H1 (cell line): ENCODE measurements at regions not wholly inside any gene's neighbourhood (a gene's known extent, or its start where the extent isn't known, plus 50 kb on each side); places are given as distances from the start of the nearest gene placed in this dataset.

ENCODE experiments used
- CTCF ChIA-PET: fragments of 300-600 bp; sonication (Branson Sonifier 250); formaldehyde crosslinking; loops from one replicate; lab custom pipeline; 2021; ENCODE audit not compliant: partially characterized antibody; lab: Charles Lee
- POLR2A ChIA-PET: fragments of 300-600 bp; sonication (Branson Sonifier 250); formaldehyde crosslinking; loops from one replicate; lab custom pipeline; 2021; ENCODE audit warnings: inconsistent platforms; ENCODE audit not compliant: partially characterized antibody; lab: Charles Lee
- DNase-seq, 2 experiments: peaks; one replicate each; pipeline versions ENCODE4 v3.0.0 to v3.0.0-alpha.2; 2010 to 2022; ENCODE audit warnings: low spot score in 2 of 2, low read depth in 1 of 2, mixed read lengths in 1 of 2
- FAIRE-seq: peaks from 2 replicates; lab custom pipeline; 2011; peaks lifted over from hg19 to GRCh38; lab: Jason Lieb, UNC
- H2AFZ ChIP-seq: 2 replicates; pipeline ENCODE4 v1.8.1; 2012; ENCODE audit warnings: low read length, inconsistent platforms
- H2AK5ac ChIP-seq: 2 replicates; pipeline ENCODE4 v1.6.1; 2013; ENCODE audit warnings: low read depth, low read length
- H2BK120ac ChIP-seq: replicated peaks from 2 replicates; pipeline ENCODE3; 2013; ENCODE audit warnings: low read depth, low read length, inconsistent platforms
- H2BK12ac ChIP-seq: 2 replicates; pipeline ENCODE4 v1.6.1; 2013; ENCODE audit warnings: low read depth, low read length
- H2BK15ac ChIP-seq: 2 replicates; pipeline ENCODE4 v1.6.1; 2013; ENCODE audit warnings: low read length
- H2BK20ac ChIP-seq: 2 replicates; pipeline ENCODE4 v1.6.1; 2013; ENCODE audit warnings: low read length
- H2BK5ac ChIP-seq: 2 replicates; pipeline ENCODE4 v1.6.1; 2013; ENCODE audit warnings: low read depth, low read length
- H3K14ac ChIP-seq: 2 replicates; pipeline ENCODE4 v1.6.1; 2013; ENCODE audit warnings: inconsistent platforms; ENCODE audit not compliant: insufficient read length
- H3K18ac ChIP-seq: 2 replicates; pipeline ENCODE4 v1.6.1; 2013; ENCODE audit warnings: low read length; ENCODE audit errors: extremely low read depth
- H3K23ac ChIP-seq: 2 replicates; pipeline ENCODE4 v1.6.1; 2013; ENCODE audit warnings: inconsistent platforms; ENCODE audit not compliant: insufficient read length
- H3K23me2 ChIP-seq: 2 replicates; pipeline ENCODE4 v1.6.1; 2013; ENCODE audit warnings: low read depth, low read length
- H3K27ac ChIP-seq: 2 replicates; pipeline ENCODE4 v1.6.1; 2011; ENCODE audit warnings: low read depth, low read length, inconsistent platforms
- H3K27me3 ChIP-seq, 4 experiments: replicated peaks in 1 of 4; 1 replicate in 1 of 4; 2 replicates in 3 of 4; pipeline versions ENCODE4 v1.6.1 to v1.8.1; 2011 to 2013; ENCODE audit warnings: low read length in 3 of 4, mild to moderate bottlenecking in 3 of 4, inconsistent platforms in 2 of 4, mixed read lengths in 2 of 4, moderate library complexity in 1 of 4; ENCODE audit not compliant: control insufficient read depth in 3 of 4, insufficient read depth in 3 of 4; ENCODE audit errors: extremely low read depth in 1 of 4
- H3K36me3 ChIP-seq, 4 experiments: 2 replicates each; pipeline versions ENCODE4 v1.6.1 to v1.8.1; 2011 to 2013; ENCODE audit warnings: mild to moderate bottlenecking in 4 of 4, low read length in 3 of 4, moderate library complexity in 2 of 4, control low read depth in 1 of 4, inconsistent platforms in 1 of 4; ENCODE audit not compliant: insufficient read depth in 4 of 4, control insufficient read depth in 2 of 4
- H3K4ac ChIP-seq: replicated peaks from 2 replicates; pipeline ENCODE3; 2013; ENCODE audit warnings: low read length, low read depth, mixed read lengths, inconsistent platforms; ENCODE audit not compliant: insufficient read length
- H3K4me1 ChIP-seq, 4 experiments: replicated peaks in 1 of 4; 1 replicate in 1 of 4; 2 replicates in 3 of 4; pipeline versions ENCODE4 v1.6.1 to v1.8.1; 2011 to 2013; ENCODE audit warnings: low read length in 3 of 4, inconsistent platforms in 2 of 4, mixed read lengths in 1 of 4; ENCODE audit not compliant: insufficient read depth in 4 of 4, control insufficient read depth in 3 of 4
- H3K4me2 ChIP-seq, 2 experiments: 2 replicates each; pipeline versions ENCODE4 v1.6.1 to v1.8.1; 2011 to 2013; ENCODE audit warnings: low read depth in 2 of 2, low read length in 2 of 2, control low read depth in 1 of 2, inconsistent platforms in 1 of 2, mild to moderate bottlenecking in 1 of 2; ENCODE audit not compliant: insufficient read depth in 1 of 2
- H3K4me3 ChIP-seq, 4 experiments: fragments of 200-600, 300-600 bp in 1 of 4; sonication (generic), shearing (Covaris generic), sonication (Bioruptor Twin) in 1 of 4; 2 replicates each; pipeline versions ENCODE4 v1.5.1 to v1.8.1; 2011 to 2016; ENCODE audit warnings: low read length in 4 of 4, low read depth in 3 of 4, control low read depth in 2 of 4, inconsistent platforms in 2 of 4, mild to moderate bottlenecking in 2 of 4, mixed read lengths in 1 of 4, moderate library complexity in 1 of 4; ENCODE audit not compliant: insufficient read depth in 2 of 4; ENCODE audit errors: extremely low read depth in 1 of 4
- H3K56ac ChIP-seq: replicated peaks from 2 replicates; pipeline ENCODE3; 2013; ENCODE audit warnings: low read depth, mild to moderate bottlenecking, mixed read lengths, low read length, inconsistent platforms; ENCODE audit not compliant: insufficient read length
- H3K79me1 ChIP-seq: 2 replicates; pipeline ENCODE4 v1.6.1; 2013; ENCODE audit warnings: low read depth, low read length, control low read depth
- H3K79me2 ChIP-seq, 2 experiments: 2 replicates each; pipeline versions ENCODE4 v1.6.1 to v1.8.1; 2012 to 2013; ENCODE audit warnings: low read length in 2 of 2, mild to moderate bottlenecking in 2 of 2, inconsistent platforms in 1 of 2; ENCODE audit not compliant: insufficient read depth in 2 of 2, control insufficient read depth in 1 of 2
- H3K9ac ChIP-seq, 4 experiments: replicated peaks in 1 of 4; 1 replicate in 1 of 4; 2 replicates in 3 of 4; pipeline versions ENCODE4 v1.6.1 to v1.8.1; 2011 to 2013; ENCODE audit warnings: low read depth in 3 of 4, low read length in 3 of 4, control low read depth in 2 of 4, mild to moderate bottlenecking in 2 of 4, moderate library complexity in 2 of 4, inconsistent platforms in 1 of 4; ENCODE audit errors: extremely low read depth in 1 of 4
- H3K9me3 ChIP-seq, 2 experiments: 2 replicates each; pipeline versions ENCODE4 v1.6.1 to v1.8.1; 2012 to 2013; ENCODE audit warnings: mild to moderate bottlenecking in 2 of 2, moderate library complexity in 2 of 2, control low read depth in 1 of 2, inconsistent platforms in 1 of 2, low read depth in 1 of 2, low read length in 1 of 2, mixed read lengths in 1 of 2; ENCODE audit not compliant: insufficient read depth in 2 of 2
- H4K20me1 ChIP-seq, 2 experiments: replicated peaks in 1 of 2; 2 replicates each; pipeline versions ENCODE3 to v1.8.1; 2011 to 2013; ENCODE audit warnings: inconsistent platforms in 2 of 2, low read length in 2 of 2, mild to moderate bottlenecking in 1 of 2; ENCODE audit not compliant: insufficient read depth in 2 of 2, control insufficient read depth in 1 of 2
- H4K5ac ChIP-seq: 2 replicates; pipeline ENCODE4 v1.6.1; 2013; ENCODE audit warnings: low read length, low read depth, mixed read lengths, inconsistent platforms; ENCODE audit not compliant: insufficient read length
- H4K8ac ChIP-seq: 2 replicates; pipeline ENCODE4 v1.8.0; 2013; ENCODE audit warnings: mild to moderate bottlenecking, moderate library complexity, low read length, inconsistent platforms; ENCODE audit not compliant: insufficient read depth; ENCODE audit errors: extremely low read depth
- H4K91ac ChIP-seq: replicated peaks from 2 replicates; pipeline ENCODE3; 2013; ENCODE audit warnings: low read length, mixed read lengths, inconsistent platforms; ENCODE audit not compliant: insufficient read length
- ATF3 ChIP-seq: IDR thresholded peaks from 2 replicates; pipeline ENCODE4 v1.6.1; 2011; ENCODE audit warnings: low read depth, mild to moderate bottlenecking, low read length; ENCODE audit not compliant: insufficient read depth
- CBX8 ChIP-seq: fragments of 300-800, 300-1000 bp; sonication (generic); IDR thresholded peaks from 2 replicates; pipeline ENCODE4 v1.7.1; 2016; ENCODE audit warnings: low read depth, low read length, borderline replicate concordance
- CHD1 ChIP-seq: IDR thresholded peaks from 2 replicates; pipeline ENCODE4 v1.6.1; 2012; ENCODE audit warnings: low read depth, low read length, improper control_type of control experiment
- CREB1 ChIP-seq: IDR thresholded peaks from 2 replicates; pipeline ENCODE4 v1.6.1; 2012; ENCODE audit warnings: inconsistent platforms
- CTBP2 ChIP-seq: IDR thresholded peaks from 2 replicates; pipeline ENCODE4 v1.7.0; 2011; ENCODE audit warnings: borderline replicate concordance, mild to moderate bottlenecking, moderate library complexity, mixed read lengths, low read length; ENCODE audit not compliant: insufficient read depth, insufficient read length
- CTCF ChIP-seq, 3 experiments: IDR thresholded peaks; 1 replicate in 2 of 3; 2 replicates in 1 of 3; pipeline versions ENCODE4 v1.5.1 to v1.6.1; 2011; ENCODE audit warnings: low read length in 3 of 3, mild to moderate bottlenecking in 3 of 3, inconsistent platforms in 2 of 3, low read depth in 1 of 3, moderate library complexity in 1 of 3; ENCODE audit not compliant: insufficient read depth in 1 of 3; ENCODE audit errors: control extremely low read depth in 1 of 3
- EP300 ChIP-seq, 2 experiments: IDR thresholded peaks; 1 replicate in 1 of 2; 2 replicates in 1 of 2; pipeline ENCODE4 v1.6.1; 2011 to 2012; ENCODE audit warnings: low read depth in 2 of 2, low read length in 2 of 2, mild to moderate bottlenecking in 2 of 2, borderline replicate concordance in 1 of 2, inconsistent platforms in 1 of 2, moderate library complexity in 1 of 2
- KDM1A ChIP-seq: fragments of 200-600, 300-600 bp; sonication (generic); IDR thresholded peaks from 2 replicates; pipeline ENCODE4 v1.7.1; 2016; ENCODE audit warnings: mild to moderate bottlenecking, low read length, borderline replicate concordance
- RFX5 ChIP-seq: IDR thresholded peaks from 2 replicates; pipeline ENCODE4 v1.6.1; 2011; ENCODE audit warnings: low read depth, low read length, improper control_type of control experiment, borderline replicate concordance
- SAP30 ChIP-seq: fragments of 300-600 bp; sonication (generic); IDR thresholded peaks from 2 replicates; pipeline ENCODE4 v1.7.1; 2012; ENCODE audit warnings: low read length, moderate library complexity, mild to moderate bottlenecking, inconsistent platforms; ENCODE audit not compliant: insufficient read depth, insufficient replicate concordance
- YY1 ChIP-seq: IDR thresholded peaks from 2 replicates; pipeline ENCODE4 v1.6.1; 2011; ENCODE audit warnings: low read depth, mild to moderate bottlenecking, low read length
- WGBS, 2 experiments: shearing (Covaris generic) in 1 of 2; methylation state at CpG; one replicate each; pipeline versions ENCODE4 v1.1.6 to v1.1.7; 2013 to 2015; ENCODE audit warnings: low lambda C conversion rate in 2 of 2, mixed read lengths in 2 of 2, inconsistent platforms in 1 of 2, low coverage in 1 of 2, missing lambda C conversion rate in 1 of 2; ENCODE audit not compliant: insufficient replicate concordance in 2 of 2, insufficient coverage in 1 of 2, insufficient read length in 1 of 2; ENCODE audit errors: extremely low coverage in 1 of 2, missing lambda C conversion rate in 1 of 2; 5-methylcytosine and 5-hydroxymethylcytosine counted together

- ChIA-PET POLR2A (no interaction called here), CTCF (interaction anchor here (0.8 kb wide), 1 partner anchor 306 kb away, joined by 3 read pairs; no protein-coding TSS in a partner anchor)
- Histone ChIP-seq H2AFZ (no peak overlapping the region), H2BK15ac (no peak overlapping the region), H3K4me1 (peaks cover 0 to 5% (median 0%) of the 10 kb centered on the region in 4 experiments; a peak in 1 of 7 replicates), H4K5ac (no peak overlapping the region), H3K14ac (no peak overlapping the region), H3K9me3 (peaks cover 0 to 3% of the 10 kb centered on the region in 2 experiments; a peak in 1 of 4 replicates), H3K23me2 (no peaks in the 10 kb centered on the region), H4K20me1 (no peaks in the 10 kb centered on the region), H3K18ac (no peak overlapping the region), H3K9ac (no peak overlapping the region), H3K4ac (no peak overlapping the region), H3K4me3 (no peak overlapping the region), H3K79me1 (no peaks in the 10 kb centered on the region), H2BK12ac (no peak overlapping the region), H3K27ac (no peak overlapping the region), H4K91ac (no peak overlapping the region), H2BK120ac (no peak overlapping the region), H3K4me2 (no peak overlapping the region), H3K27me3 (no peaks in the 10 kb centered on the region), H3K23ac (no peak overlapping the region), H3K36me3 (no peaks in the 10 kb centered on the region), H3K56ac (no peak overlapping the region), H4K8ac (no peak overlapping the region), H2BK5ac (no peak overlapping the region), H2AK5ac (no peak overlapping the region), H3K79me2 (no peaks in the 10 kb centered on the region), H2BK20ac (no peak overlapping the region)
- DNase-seq, result no peak
- 92% methylated on average over 2 of the region's 2 CpGs; no CpG with 5 or more reads in 1 of the 2 experiments for WGBS, 2 experiments
- no peak for FAIRE-seq
- TF ChIP-seq YY1 (no peak), CBX8 (no peak), RFX5 (no peak), CTBP2 (no peak), EP300 (IDR thresholded peaks at IDR 0.05; ENCODE audit: borderline replicate concordance in 1 of 2, low read depth in 2 of 2, low read length in 2 of 2) (no peak), CREB1 (no peak), KDM1A (no peak), SAP30 (no peak), ATF3 (no peak), CTCF (IDR thresholded peaks at IDR 0.05; ENCODE audit: control extremely low read depth in 1 of 3, insufficient read depth in 1 of 3, low read depth in 1 of 3, low read length in 3 of 3) (no peak), CHD1 (no peak)
Measured at GRCh38 chr6:139944976-139945375, 570.5 kb upstream of the CITED2 start.
